B cell (primary cell): ENCODE measurements at regions not wholly inside any gene's neighbourhood (a gene's known extent, or its start where the extent isn't known, plus 50 kb on each side); places are given as distances from the start of the nearest gene placed in this dataset.

Experiments used
- ATAC-seq: fragments of 200-7000 bp; cut with Tn5 transposase; one replicate; pipeline ENCODE4 v1.10.0; 2021; ENCODE audit warnings: low read depth, mild to moderate bottlenecking, moderate number of reproducible peaks, moderate library complexity
- CTCF ChIA-PET: fragments of 350-600 bp; sonication (Branson Sonifier 250); formaldehyde crosslinking; loops from one replicate; lab custom pipeline; 2021; ENCODE audit warnings: antibody characterized with exemption, inconsistent platforms; lab: Charles Lee
- POLR2A ChIA-PET: fragments of 350-600 bp; sonication (Branson Sonifier 250); formaldehyde crosslinking; loops from one replicate; lab custom pipeline; 2021; ENCODE audit warnings: antibody characterized with exemption; lab: Charles Lee
- DNase-seq: peaks from one replicate; pipeline ENCODE4 v3.0.0; 2013
- H2AFZ ChIP-seq: 2 replicates; pipeline ENCODE4 v1.6.1; 2012; ENCODE audit warnings: mild to moderate bottlenecking, low read depth, low read length; ENCODE audit not compliant: insufficient read depth, poor library complexity, severe bottlenecking
- H3K27ac ChIP-seq, 2 donors: 1 replicate in 1 of 2; 2 replicates in 1 of 2; pipeline ENCODE4 v1.5.1; 2012 to 2013; ENCODE audit warnings: low read length in 2 of 2, mild to moderate bottlenecking in 2 of 2, moderate library complexity in 1 of 2
- H3K27me3 ChIP-seq, 4 experiments: fragments of 200-600 bp in 1 of 4; sonication (generic) in 1 of 4; replicated peaks in 1 of 4; 1 replicate in 2 of 4; 2 replicates in 2 of 4; pipeline versions ENCODE4 v1.6.1 to v1.7.0; 2013 to 2016; ENCODE audit warnings: low read length in 3 of 4, mild to moderate bottlenecking in 2 of 4, mixed read lengths in 1 of 4, moderate library complexity in 1 of 4; ENCODE audit not compliant: insufficient read depth in 4 of 4, control insufficient read depth in 3 of 4; ENCODE audit errors: control extremely low read depth in 1 of 4
- H3K36me3 ChIP-seq, 2 experiments: replicated peaks in 1 of 2; 1 replicate in 1 of 2; 2 replicates in 1 of 2; pipeline versions ENCODE4 v1.6.1 to v1.7.1; 2013; ENCODE audit warnings: low read length in 1 of 2; ENCODE audit not compliant: insufficient read depth in 2 of 2, control insufficient read depth in 1 of 2; ENCODE audit errors: control extremely low read depth in 1 of 2, extremely low read depth in 1 of 2
- H3K4me1 ChIP-seq, 2 donors: fragments of 200-600 bp in 1 of 2; sonication (generic) in 1 of 2; 1 replicate in 1 of 2; 2 replicates in 1 of 2; pipeline versions ENCODE4 v1.5.1 to v1.6.1; 2013 to 2017; ENCODE audit warnings: low read length in 2 of 2; ENCODE audit not compliant: control insufficient read depth in 2 of 2, insufficient read depth in 2 of 2
- H3K4me2 ChIP-seq: replicated peaks from 2 replicates; pipeline ENCODE3; 2012; ENCODE audit warnings: mild to moderate bottlenecking, low read depth, low read length; ENCODE audit not compliant: poor library complexity, severe bottlenecking
- H3K4me3 ChIP-seq, 5 experiments: fragments of 200-600 bp in 1 of 5; sonication (generic) in 1 of 5; 1 replicate in 3 of 5; 2 replicates in 2 of 5; pipeline versions ENCODE4 v1.5.1 to v1.7.0; 2011 to 2016; ENCODE audit warnings: low read length in 4 of 5, mild to moderate bottlenecking in 4 of 5, low read depth in 2 of 5, control low read depth in 1 of 5, moderate library complexity in 1 of 5; ENCODE audit not compliant: insufficient read depth in 1 of 5; ENCODE audit errors: control extremely low read depth in 1 of 5, extremely low read depth in 1 of 5
- H3K79me2 ChIP-seq: fragments of 200-600 bp; sonication (generic); one replicate; pipeline ENCODE4 v1.6.0; 2016; ENCODE audit warnings: low read length; ENCODE audit not compliant: control insufficient read depth, insufficient read depth
- H3K9ac ChIP-seq: fragments of 200-600 bp; sonication (generic); 2 replicates; pipeline ENCODE4 v1.6.1; 2017; ENCODE audit warnings: mild to moderate bottlenecking, low read length, moderate library complexity
- H3K9me3 ChIP-seq, 3 donors: one replicate each; pipeline versions ENCODE4 v1.6.1 to v1.7.1; 2013; ENCODE audit warnings: low read length in 2 of 3; ENCODE audit not compliant: control insufficient read depth in 2 of 3, insufficient read depth in 1 of 3; ENCODE audit errors: control extremely low read depth in 1 of 3
- H4K20me1 ChIP-seq: 2 replicates; pipeline ENCODE4 v1.6.0; 2012; ENCODE audit warnings: mild to moderate bottlenecking, low read length; ENCODE audit not compliant: insufficient read depth, control insufficient read depth, poor library complexity, severe bottlenecking
- H3K27ac Mint-ChIP-seq: one replicate; pipeline ENCODE4 v1.8.0; 2021; ENCODE audit warnings: mixed read lengths
- H3K27me3 Mint-ChIP-seq: one replicate; pipeline ENCODE4 v1.8.0; 2021; ENCODE audit warnings: mixed read lengths
- H3K4me1 Mint-ChIP-seq: one replicate; pipeline ENCODE4 v1.8.0; 2021; ENCODE audit warnings: mixed read lengths
- H3K4me3 Mint-ChIP-seq: one replicate; pipeline ENCODE4 v1.8.0; 2021; ENCODE audit warnings: mixed read lengths
- H3K9me3 Mint-ChIP-seq: one replicate; pipeline ENCODE4 v1.8.0; 2022; ENCODE audit warnings: mixed read lengths; ENCODE audit not compliant: insufficient read depth
- CTCF ChIP-seq: fragments of 200-600 bp; IDR thresholded peaks from one replicate; pipeline ENCODE4 v1.8.0; 2022; ENCODE audit warnings: antibody characterized with exemption, mild to moderate bottlenecking
- EZH2 ChIP-seq: IDR thresholded peaks from 2 replicates; pipeline ENCODE4 v1.6.1; 2012; ENCODE audit warnings: borderline replicate concordance, low read depth, mild to moderate bottlenecking, moderate library complexity, low read length; ENCODE audit not compliant: insufficient read depth, poor library complexity, severe bottlenecking
- WGBS: methylation state at CpG from one replicate; pipeline ENCODE4 v1.1.5; 2013; ENCODE audit warnings: missing lambda C conversion rate; ENCODE audit not compliant: insufficient coverage; 5-methylcytosine and 5-hydroxymethylcytosine counted together
- intact Hi-C: fragments of 100-400 bp; cut with micrococcal nuclease; formaldehyde crosslinking; loops from one replicate; pipeline ENCODE4 v1.10.0; 2022

DNA sequence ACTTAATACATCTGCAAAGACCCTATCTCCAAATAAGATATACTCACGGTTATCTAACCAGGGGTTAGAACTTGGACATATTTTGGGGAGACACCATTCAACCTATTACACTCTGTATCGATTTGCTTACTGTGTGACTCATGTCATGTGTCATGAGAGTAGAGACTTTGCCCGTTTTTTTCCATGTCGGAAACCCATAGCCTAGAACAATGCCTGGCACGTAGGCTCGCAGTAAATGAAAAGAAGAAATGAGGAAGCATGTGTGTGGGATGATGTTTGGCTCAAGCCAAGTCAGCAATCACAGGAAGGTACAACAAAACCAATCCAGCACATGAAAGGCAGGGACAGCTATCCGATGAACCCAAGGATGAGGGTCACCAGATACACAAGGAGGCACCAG, 94.6 kb upstream of the DNAH5 start:
- TF ChIP-seq CTCF = no peak
- TF ChIP-seq EZH2 = no peak
- 86% methylated on average over 1 of the region's 7 CpGs for WGBS
- no peak for DNase-seq
- no peak for ATAC-seq
- Mint-ChIP-seq H3K27ac (no peak overlapping the region), H3K4me1 (peaks cover 15% of the 10 kb centered on the region), H3K9me3 (no peaks in the 10 kb centered on the region), H3K4me3 (no peak overlapping the region), H3K27me3 (peaks cover 68% of the 10 kb centered on the region)
- Histone ChIP-seq H3K4me1 (peaks cover 4 to 8% of the 10 kb centered on the region in 2 donors), H3K27me3 (peaks cover 0 to 23% (median 5%) of the 10 kb centered on the region in 4 experiments), H2AFZ (no peak overlapping the region), H3K27ac (no peak overlapping the region), H4K20me1 (no peaks in the 10 kb centered on the region), H3K4me3 (no peak overlapping the region), H3K9ac (no peak overlapping the region), H3K79me2 (no peaks in the 10 kb centered on the region), H3K9me3 (no peaks in the 10 kb centered on the region), H3K4me2 (no peak overlapping the region), H3K36me3 (no peaks in the 10 kb centered on the region)
- intact Hi-C loops = no loop called here
- POLR2A ChIA-PET = no interaction called here
- CTCF ChIA-PET = no interaction called here

GRCh38 chr5:14038341-14038959, 94.0 kb upstream of the DNAH5 start:
- TF ChIP-seq EZH2 = no peak
- TF ChIP-seq CTCF = no peak
- intact Hi-C loops = no loop called here
- Histone ChIP-seq H3K4me2 (no peak overlapping the region), H2AFZ (no peak overlapping the region), H3K36me3 (no peaks in the 10 kb centered on the region), H3K27me3 (peaks cover 0 to 23% (median 5%) of the 10 kb centered on the region in 4 experiments), H3K9ac (no peak overlapping the region), H3K4me1 (peaks cover 4 to 8% of the 10 kb centered on the region in 2 donors), H3K79me2 (no peaks in the 10 kb centered on the region), H3K9me3 (no peaks in the 10 kb centered on the region), H3K4me3 (no peak overlapping the region), H4K20me1 (no peaks in the 10 kb centered on the region), H3K27ac (no peak overlapping the region)
- no peak overlapping the region for H3K27ac Mint-ChIP-seq
- DNase-seq (no peak), ATAC-seq (no peak)
- no peaks in the 10 kb centered on the region for H3K9me3 Mint-ChIP-seq
- H3K4me1 Mint-ChIP-seq = peaks cover 15% of the 10 kb centered on the region
- WGBS = 86% methylated on average over 3 of the region's 10 CpGs
- H3K4me3 Mint-ChIP-seq = no peak overlapping the region
- ChIA-PET POLR2A (no interaction called here), CTCF (interaction anchor here (0.7 kb wide), 1 partner anchor 17 kb away, joined by 3 read pairs; no protein-coding TSS in a partner anchor)
- peaks cover 71% of the 10 kb centered on the region for H3K27me3 Mint-ChIP-seq
